ENCODE measurements at regions not wholly inside any gene's neighbourhood (a gene's known extent, or its start where the extent isn't known, plus 50 kb on each side); places are given as distances from the start of the nearest gene placed in this dataset.
"Not testable (repeated sequence)": the region's sequence is repeated elsewhere in the genome, so short reads cannot be mapped to it uniquely, and the experiment has no call there.

DNA sequence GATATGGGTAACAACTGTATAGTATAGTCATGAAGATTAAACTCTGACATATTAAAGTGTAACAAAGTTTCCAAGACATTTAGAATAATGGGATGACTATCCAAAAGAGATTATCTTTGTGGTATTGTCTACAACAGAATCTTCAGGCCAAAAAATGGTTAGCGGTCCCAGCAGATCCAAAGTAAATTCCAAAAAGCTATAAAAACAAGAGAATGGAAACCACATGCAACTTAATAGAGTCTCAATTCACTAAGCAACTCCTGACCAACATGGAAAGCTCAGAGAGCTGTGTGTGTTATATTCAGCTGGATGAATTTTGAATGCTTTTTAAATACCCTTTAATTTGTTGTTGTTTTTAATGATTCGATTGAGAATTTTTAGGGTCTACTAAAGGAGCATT is 688.2 kb downstream of the CETN3 start:
- FAIRE-seq: no peak

DNA sequence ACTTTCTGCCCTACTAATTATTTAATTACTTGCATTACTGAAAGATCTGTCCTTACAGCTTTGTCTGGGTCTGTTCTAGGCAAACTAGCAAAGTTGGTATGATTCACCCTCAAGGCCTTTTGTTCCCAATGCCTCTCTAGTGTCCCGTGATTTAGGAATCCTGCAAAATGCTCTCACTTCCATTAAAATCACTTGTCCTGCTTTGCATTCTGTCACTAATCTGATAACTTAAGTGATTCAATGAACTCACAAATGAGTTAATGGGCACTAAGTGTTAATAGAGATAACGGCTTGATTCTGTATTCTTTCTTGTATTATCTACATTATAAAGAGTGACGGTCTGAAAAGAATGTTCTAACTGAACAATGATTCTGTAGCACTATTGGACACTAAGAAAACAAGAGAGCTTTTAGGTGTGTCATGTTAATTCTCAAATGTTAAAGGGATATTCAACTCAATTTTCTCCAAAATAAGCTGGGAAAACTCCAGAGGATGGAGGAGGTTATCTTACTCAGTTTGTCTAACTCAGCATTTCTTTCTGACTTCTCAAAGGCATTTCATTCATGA is 697.3 kb downstream of the CETN3 start:
- DNase-seq (ENCODE audit: extremely low spot score, insufficient read length, low read depth): no peak
- FAIRE-seq: no peak

More for the DNA sequence above, 688.2 kb downstream of the CETN3 start:
- DNase-seq (ENCODE audit: extremely low spot score, insufficient read length, low read depth): no peak

GRCh38 chr5:89711526-89711925 is 698.0 kb downstream of the CETN3 start:
- FAIRE-seq (peak; percentile 5), DNase-seq (ENCODE audit: extremely low spot score, insufficient read length, low read depth) (no peak)

DNA sequence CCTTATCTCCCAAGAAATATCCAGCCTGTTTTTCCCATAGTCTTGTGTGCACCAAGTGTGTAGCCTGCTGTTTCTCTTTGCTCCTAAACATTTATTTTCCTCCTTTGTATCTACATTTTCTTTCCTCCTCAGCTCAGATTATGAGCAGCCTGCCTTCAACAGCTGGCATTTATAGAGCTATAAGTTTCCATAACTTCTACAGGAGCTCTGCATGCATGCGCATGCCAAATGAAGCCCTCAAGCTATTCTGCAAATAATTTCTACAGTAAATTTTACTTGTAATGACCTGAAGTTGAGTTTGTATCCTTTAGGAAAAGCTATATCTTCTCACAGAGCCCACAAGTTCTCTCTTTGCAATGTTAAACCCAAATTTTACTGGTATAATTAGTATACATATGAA is 699.5 kb downstream of the CETN3 start:
- FAIRE-seq: no peak
- no peak for DNase-seq (ENCODE audit: extremely low spot score, insufficient read length, low read depth)

DNA sequence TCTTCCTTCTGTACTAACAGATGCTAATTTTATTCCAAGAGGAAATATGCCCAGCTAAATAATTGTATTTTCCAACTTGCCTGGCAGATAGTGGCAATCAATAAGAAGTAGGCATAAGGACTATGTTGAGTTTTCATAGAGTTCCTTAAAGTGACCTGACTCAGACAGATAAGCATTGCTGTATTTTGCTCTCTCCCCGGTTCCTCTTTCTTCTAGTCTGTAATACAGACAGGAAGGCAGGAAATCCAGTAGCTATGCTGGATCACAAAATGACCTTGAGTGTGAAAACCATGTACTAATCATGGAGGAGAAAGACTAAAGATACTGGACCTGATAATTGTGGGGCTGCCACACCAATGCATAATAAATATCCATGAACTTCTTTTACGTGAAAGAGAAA is 701.7 kb downstream of the CETN3 start:
- FAIRE-seq: no peak
- DNase-seq (ENCODE audit: extremely low spot score, insufficient read length, low read depth): no peak

DNA sequence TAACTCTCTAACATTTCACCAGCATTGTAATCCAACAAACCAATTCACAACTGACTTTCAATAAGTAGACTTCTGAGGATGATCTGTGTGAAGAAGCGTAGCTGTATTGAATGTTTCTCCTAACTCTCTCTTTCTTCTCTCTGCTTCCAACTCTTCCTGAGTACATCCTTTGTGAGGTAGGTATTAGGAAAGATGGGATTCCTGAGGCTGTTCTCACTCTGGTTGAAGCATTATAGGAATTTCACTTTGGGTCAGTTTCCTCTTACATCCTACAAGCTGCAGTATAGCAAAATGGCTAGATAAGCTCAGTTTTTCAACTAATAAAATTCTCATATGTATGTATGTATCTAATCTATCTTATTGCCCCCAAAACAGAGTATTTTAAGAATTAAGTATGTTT is 702.8 kb downstream of the CETN3 start:
- no peak for DNase-seq (ENCODE audit: extremely low spot score, insufficient read length, low read depth)
- no peak for FAIRE-seq

DNA sequence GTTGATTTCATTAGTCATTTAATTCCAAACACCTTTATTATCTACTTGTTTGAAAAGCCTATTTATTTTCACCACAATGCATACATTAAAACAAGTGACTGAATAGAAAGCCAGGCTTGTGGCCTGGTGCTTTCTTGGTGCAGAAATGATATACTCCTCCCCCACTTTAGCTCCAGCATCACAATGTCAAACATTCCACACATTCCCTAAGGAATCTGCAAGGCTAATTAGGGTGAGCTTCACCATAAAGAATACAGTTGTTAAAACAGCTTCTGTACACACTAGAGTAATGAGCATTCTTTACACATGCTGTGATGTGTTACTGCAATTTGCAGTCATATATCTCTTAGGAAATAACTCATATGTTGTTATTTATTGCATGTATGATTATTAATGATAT is 705.7 kb downstream of the CETN3 start:
- no peak for DNase-seq (ENCODE audit: extremely low spot score, insufficient read length, low read depth)
- FAIRE-seq: no peak

DNA sequence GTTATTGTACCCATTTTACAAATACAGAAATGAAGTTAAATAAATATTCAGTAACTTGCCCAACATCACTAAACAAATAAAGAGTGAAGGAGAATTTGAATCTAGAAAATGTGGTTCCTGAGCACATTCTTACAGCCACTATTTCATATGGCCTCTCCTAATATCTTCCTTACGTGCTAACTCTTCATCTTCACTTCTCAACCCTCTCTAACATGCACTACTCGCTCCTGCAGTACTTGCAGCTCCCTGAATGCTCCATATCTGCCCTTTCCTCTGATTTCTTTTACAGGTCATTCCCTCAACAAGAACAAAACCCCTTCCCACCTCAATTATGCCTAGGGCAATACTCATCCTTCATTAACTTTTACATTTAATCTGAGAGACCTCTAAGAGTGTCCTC is 711.5 kb downstream of the CETN3 start:
- no peak for DNase-seq (ENCODE audit: extremely low spot score, insufficient read length, low read depth)
- FAIRE-seq: no peak

GRCh38 chr5:89697581-89697980 is 712.0 kb downstream of the CETN3 start:
- DNase-seq (ENCODE audit: extremely low spot score, insufficient read length, low read depth): no peak
- no peak for FAIRE-seq

- DNase-seq (ENCODE audit: extremely low spot score, insufficient read length, low read depth) (no peak), FAIRE-seq (no peak)
These were observed 714.2 kb downstream of the CETN3 start for GRCh38 chr5:89695371-89695770.

DNA sequence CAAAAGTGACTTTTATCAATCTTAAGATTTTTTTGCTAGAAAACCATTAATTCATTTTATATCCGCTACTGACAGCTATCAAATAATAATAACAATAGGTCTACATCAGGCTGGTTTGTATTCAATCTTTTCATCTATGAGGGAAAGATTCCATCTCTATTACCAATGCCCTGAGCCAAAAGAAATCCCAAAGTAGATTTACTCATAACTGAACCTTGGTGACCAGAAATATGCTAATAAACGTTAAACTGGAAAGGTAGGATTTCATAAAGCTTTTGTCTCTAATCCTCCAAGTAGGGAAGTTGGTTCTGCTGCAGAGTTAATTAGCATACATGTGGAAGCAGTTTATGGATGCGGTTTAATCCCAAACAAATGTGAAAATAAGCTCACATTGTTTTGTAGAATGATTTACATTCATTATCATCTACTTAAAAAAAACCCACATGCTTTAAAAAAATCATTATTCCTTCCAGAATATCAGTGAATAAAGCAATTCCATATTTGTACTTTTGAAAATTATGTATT is 715.5 kb downstream of the CETN3 start:
- DNase-seq (ENCODE audit: extremely low spot score, insufficient read length, low read depth) (no peak), FAIRE-seq (no peak)

DNA sequence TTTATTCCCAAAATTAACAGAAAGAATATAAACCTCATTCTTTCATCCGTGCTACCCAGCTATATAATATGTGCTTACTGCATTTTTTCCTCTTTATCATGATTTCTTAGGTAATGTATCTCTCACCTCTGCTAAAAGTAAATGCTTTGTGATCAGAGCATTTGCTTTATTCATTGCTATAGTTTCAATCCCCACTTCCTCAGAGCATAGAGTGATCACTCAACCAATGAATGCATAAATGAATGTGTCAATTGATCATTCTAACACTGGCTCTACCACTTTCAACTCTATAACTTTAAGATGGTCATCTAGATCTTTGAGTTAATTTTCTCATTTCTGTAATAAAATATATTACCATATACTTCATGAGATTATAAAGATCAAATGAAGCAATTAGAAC is 719.2 kb downstream of the CETN3 start:
- no peak for FAIRE-seq
- DNase-seq (ENCODE audit: extremely low spot score, insufficient read length, low read depth): no peak

DNA sequence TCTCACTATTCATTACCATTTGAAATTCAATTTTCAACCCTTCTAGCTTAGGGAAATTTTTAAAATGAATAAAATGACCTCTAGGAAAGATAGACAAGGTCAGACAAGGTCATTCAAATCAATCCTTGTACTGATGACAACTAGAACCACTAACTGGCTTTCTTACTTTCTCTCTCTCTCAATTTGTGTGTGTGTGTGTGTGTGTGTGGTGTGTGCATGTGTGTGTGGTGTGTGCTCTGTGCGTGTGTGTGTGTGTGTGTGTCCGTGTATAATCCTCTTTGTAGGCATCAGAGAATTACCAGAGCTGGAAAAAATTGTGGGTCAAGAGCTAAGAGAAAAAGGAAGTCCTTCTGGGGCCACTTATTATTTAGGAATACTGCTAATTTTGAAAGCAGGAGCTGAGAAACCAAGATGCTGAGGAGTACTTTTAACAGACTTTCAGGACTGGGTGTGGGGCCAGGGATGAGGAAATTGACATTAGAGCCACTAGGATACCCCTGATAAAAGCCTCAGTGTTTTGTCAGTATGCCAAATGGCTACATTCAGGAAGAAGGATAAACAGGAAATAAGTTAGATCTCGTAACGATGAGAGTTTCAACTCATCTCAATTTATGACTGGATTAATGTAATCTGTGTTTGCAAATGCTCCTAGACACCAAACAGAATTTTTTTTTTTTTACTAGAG is 723.3 kb downstream of the CETN3 start:
- no peak for DNase-seq (ENCODE audit: extremely low spot score, insufficient read length, low read depth)
- FAIRE-seq: no peak

DNA sequence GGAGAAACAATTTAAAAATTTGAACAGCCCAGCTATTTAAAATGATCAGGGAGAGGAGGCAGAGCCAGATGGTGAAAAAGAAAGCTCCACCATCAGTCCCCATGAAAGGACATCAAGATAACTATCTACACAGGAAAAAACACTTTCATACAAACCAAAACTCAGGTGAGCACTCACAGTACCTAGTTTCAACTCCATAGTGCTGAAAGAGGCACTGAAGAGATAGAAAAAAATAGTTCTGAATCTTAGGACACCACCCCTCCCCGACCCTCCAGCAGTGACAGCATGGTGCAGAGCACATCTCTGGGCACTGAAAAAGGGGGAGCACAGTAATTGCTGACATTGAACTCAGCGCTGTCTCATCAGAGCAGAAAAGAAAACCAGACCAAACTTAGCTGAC is 732.9 kb downstream of the CETN3 start:
- FAIRE-seq (no peak), DNase-seq (ENCODE audit: extremely low spot score, insufficient read length, low read depth) (no peak)

- FAIRE-seq (no peak), DNase-seq (ENCODE audit: extremely low spot score, insufficient read length, low read depth) (no peak)
These were observed 736.5 kb downstream of the CETN3 start for GRCh38 chr5:89673019-89673418.

GRCh38 chr5:89668821-89669220 is 740.7 kb downstream of the CETN3 start:
- FAIRE-seq (no peak), DNase-seq (ENCODE audit: extremely low spot score, insufficient read length, low read depth) (no peak)

GRCh38 chr5:89662499-89662898 is 747.1 kb downstream of the CETN3 start:
- FAIRE-seq (no peak), DNase-seq (ENCODE audit: extremely low spot score, insufficient read length, low read depth) (no peak)

- DNase-seq (ENCODE audit: extremely low spot score, insufficient read length, low read depth) (no peak), FAIRE-seq (no peak)
These were observed 755.9 kb upstream of the MEF2C start for GRCh38 chr5:89638871-89639270.

- not testable (repeated sequence) for DNase-seq (ENCODE audit: extremely low spot score, insufficient read length, low read depth); FAIRE-seq
These were observed 751.2 kb upstream of the MEF2C start for GRCh38 chr5:89634176-89634575.

GRCh38 chr5:89630064-89630463 is 747.1 kb upstream of the MEF2C start:
- not testable (repeated sequence) for DNase-seq (ENCODE audit: extremely low spot score, insufficient read length, low read depth); FAIRE-seq

DNA sequence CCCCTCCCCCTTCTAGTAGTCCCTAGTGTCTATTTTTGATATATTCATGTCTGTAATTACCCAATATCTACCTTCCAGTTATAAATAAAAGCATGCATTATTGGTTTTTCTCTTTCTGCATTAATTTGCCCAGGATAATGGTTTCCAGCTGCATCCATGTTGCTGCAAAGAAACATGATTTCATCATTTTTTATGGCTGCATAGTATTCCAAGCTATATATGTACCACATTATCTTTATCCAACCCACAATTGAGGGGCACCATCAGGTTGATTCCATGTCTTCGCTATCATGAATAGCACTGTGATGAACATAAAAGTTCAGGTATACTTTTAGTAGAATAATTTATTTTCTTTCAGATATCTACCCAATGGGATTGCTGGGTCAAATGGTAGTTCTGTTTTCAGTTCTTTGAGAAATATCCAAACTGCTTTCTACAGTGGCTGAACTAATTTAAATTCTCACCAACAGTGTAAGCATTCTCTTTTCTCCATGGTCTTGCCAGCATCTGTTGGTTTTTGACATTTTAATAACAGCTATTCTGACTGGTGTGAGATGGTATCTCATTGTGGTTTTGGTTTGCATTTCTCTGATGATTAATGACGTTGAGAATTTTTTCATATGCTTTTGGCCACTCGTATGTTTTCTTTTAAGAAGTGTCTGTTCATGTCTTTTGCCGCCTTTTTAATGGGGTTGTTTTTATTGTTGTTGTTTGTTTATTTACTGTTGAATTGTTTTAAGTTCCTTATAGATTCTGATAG is 746.1 kb upstream of the MEF2C start:
- DNase-seq (ENCODE audit: extremely low spot score, insufficient read length, low read depth) (no peak), FAIRE-seq (no peak)
